Subcutaneous abdominal adipose tissue (tissue), 5 donors: ENCODE measurements at regions not wholly inside any gene's neighbourhood (a gene's known extent, or its start where the extent isn't known, plus 50 kb on each side); places are given as distances from the start of the nearest gene placed in this dataset.
"Not testable (repeated sequence)": the region's sequence is repeated elsewhere in the genome, so short reads cannot be mapped to it uniquely, and the experiment has no call there.

ENCODE experiments used
- H3K27ac ChIP-seq: one replicate; pipeline ENCODE4 v1.7.0; 2013; ENCODE audit warnings: low read depth, mild to moderate bottlenecking, inconsistent platforms, low read length, moderate library complexity
- H3K27me3 ChIP-seq, 5 donors: one replicate each; pipeline ENCODE4 v1.7.0; 2013; ENCODE audit warnings: low read length in 5 of 5, inconsistent platforms in 1 of 5; ENCODE audit not compliant: control insufficient read depth in 5 of 5, insufficient read depth in 4 of 5
- H3K36me3 ChIP-seq, 5 donors: one replicate each; pipeline ENCODE4 v1.7.0; 2013; ENCODE audit warnings: low read length in 5 of 5; ENCODE audit not compliant: control insufficient read depth in 5 of 5, insufficient read depth in 5 of 5
- H3K4me1 ChIP-seq, 5 donors: one replicate each; pipeline ENCODE4 v1.7.0; 2013; ENCODE audit warnings: low read length in 5 of 5, mild to moderate bottlenecking in 3 of 5, moderate library complexity in 1 of 5; ENCODE audit not compliant: control insufficient read depth in 5 of 5, insufficient read depth in 5 of 5
- H3K4me3 ChIP-seq, 5 donors: one replicate each; pipeline ENCODE4 v1.7.0; 2013; ENCODE audit warnings: low read length in 5 of 5, low read depth in 1 of 5
- H3K9ac ChIP-seq, 5 donors: one replicate each; pipeline ENCODE4 v1.7.0; 2013; ENCODE audit warnings: low read length in 5 of 5, mild to moderate bottlenecking in 4 of 5, moderate library complexity in 3 of 5
- H3K9me3 ChIP-seq, 5 donors: one replicate each; pipeline ENCODE4 v1.7.0; 2013; ENCODE audit warnings: low read length in 5 of 5; ENCODE audit not compliant: control insufficient read depth in 5 of 5
- donor health status: healthy.
- donor health status: healthy.
- donor health status: healthy.
- donor health status: healthy.
- donor health status: healthy.

GRCh38 chr5:92665506-92665905 is 915.5 kb downstream of the NR2F1-AS1 start:
- Histone ChIP-seq H3K9me3 (no peaks in the 10 kb centered on the region), H3K36me3 (no peaks in the 10 kb centered on the region), H3K4me1 (no peaks in the 10 kb centered on the region), H3K4me3 (no peak overlapping the region), H3K9ac (no peak overlapping the region), H3K27me3 (no peaks in the 10 kb centered on the region), H3K27ac (no peak overlapping the region)

DNA sequence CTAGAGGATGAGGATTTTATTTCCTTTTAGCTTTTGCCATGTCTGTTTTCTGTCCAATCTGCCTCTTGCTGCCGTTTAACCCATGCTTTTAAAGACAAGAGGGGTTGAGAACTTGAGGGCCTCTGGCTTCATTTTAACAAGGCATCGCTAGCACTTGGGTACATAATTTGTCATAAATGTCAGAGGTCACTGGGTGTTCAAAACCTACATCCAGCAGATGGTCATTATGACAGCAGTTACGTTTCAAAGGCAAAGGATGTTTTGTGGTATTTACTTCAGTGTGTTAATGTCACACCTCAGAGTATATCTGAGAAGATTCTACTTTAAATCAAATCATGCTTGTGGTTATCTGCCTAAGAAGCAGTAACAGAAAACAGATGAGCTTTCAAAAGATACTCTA is 918.3 kb downstream of the NR2F1-AS1 start:
- no peaks in the 10 kb centered on the region for H3K36me3 ChIP-seq
- H3K4me1 ChIP-seq = no peaks in the 10 kb centered on the region
- H3K9me3 ChIP-seq = no peaks in the 10 kb centered on the region
- no peaks in the 10 kb centered on the region for H3K27me3 ChIP-seq
- H3K4me3 ChIP-seq = no peak overlapping the region
- H3K9ac ChIP-seq = no peak overlapping the region
- H3K27ac ChIP-seq = no peak overlapping the region

DNA sequence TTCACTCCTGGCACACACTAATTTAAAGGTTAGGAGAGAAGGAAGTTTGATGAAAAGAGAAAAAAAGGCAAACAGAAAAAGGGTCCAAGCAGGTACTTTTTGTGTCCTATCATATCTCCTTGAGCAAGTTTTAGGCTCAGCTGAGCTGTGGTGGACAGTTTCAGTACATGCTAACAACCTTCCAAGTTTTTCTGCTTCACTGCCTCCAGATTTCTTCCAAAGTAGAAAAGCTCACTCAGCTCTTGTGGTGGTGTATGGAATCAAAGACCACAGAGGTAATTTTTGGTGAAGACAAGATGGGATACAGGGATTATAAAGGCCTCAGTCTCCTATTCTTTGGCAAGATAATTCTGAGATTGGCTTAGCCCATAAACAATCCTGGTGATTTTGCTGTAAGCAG is 921.8 kb downstream of the NR2F1-AS1 start:
- Histone ChIP-seq H3K9ac (no peak overlapping the region), H3K36me3 (no peaks in the 10 kb centered on the region), H3K9me3 (no peaks in the 10 kb centered on the region)

GRCh38 chr5:92654601-92655000 is 926.4 kb downstream of the NR2F1-AS1 start:
- not testable (repeated sequence) for H3K4me3 ChIP-seq, H3K36me3 ChIP-seq, H3K27me3 ChIP-seq, H3K27ac ChIP-seq, H3K4me1 ChIP-seq, H3K9ac ChIP-seq, H3K9me3 ChIP-seq

More for the DNA sequence above, 921.8 kb downstream of the NR2F1-AS1 start:
- no peak overlapping the region for H3K27ac ChIP-seq
- H3K4me1 ChIP-seq = no peaks in the 10 kb centered on the region
- no peak overlapping the region for H3K4me3 ChIP-seq
- no peaks in the 10 kb centered on the region for H3K27me3 ChIP-seq

DNA sequence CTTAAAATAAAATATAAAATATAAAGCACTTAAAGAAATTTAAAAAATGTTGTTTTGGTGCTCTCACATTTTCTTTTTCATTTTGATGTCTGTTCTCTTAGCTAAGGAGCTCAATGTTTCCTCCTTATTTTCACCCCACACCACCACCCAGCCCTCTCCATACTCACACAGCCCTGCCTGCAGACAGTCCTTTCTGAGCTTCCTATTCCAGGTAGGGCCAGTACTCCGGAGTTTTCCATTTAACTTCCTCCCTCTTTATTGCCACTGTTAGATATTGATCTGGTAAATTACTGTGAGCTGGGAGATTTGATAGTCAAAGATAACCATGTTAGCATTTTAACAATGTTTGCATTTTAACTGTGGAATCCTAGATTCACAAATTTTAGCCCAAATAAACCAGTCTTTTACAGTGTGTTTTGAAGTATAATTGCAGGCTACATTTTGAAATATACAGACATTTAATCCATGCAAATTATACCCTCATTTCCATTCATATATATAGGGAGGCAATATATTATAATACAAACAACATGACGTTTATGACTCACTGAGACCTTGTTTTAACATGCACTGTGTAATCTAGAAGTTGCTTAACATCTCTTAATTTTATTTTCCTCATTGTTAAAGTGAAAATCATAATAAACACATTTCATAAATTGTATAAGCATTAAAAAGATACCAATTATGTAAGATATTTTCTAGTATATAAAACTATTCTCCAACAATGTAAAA is 927.1 kb downstream of the NR2F1-AS1 start:
- H3K4me1 ChIP-seq = no peaks in the 10 kb centered on the region
- no peaks in the 10 kb centered on the region for H3K27me3 ChIP-seq
- H3K27ac ChIP-seq = no peak overlapping the region
- H3K36me3 ChIP-seq = no peaks in the 10 kb centered on the region
- H3K4me3 ChIP-seq = no peak overlapping the region
- H3K9ac ChIP-seq = no peak overlapping the region
- no peaks in the 10 kb centered on the region for H3K9me3 ChIP-seq

DNA sequence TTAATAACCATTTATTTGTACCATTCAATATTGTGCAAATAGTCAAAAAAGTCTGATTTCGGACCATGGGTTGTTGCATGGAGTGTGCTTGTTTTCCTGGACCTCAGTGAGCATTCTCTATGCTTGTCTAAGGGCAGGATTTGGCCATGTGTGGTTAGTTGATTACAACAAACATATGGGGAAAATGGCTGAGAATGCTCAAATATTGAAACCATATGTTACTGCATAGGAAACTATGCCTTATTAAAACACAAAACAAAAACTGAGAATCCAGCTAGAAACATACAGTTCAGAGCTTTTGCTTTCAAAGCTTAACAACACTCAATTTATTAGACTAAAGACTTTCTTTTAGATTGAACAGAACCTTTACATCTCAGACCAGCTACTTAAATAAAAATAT is 928.3 kb downstream of the NR2F1-AS1 start:
- H3K27ac ChIP-seq = no peak overlapping the region
- H3K4me1 ChIP-seq = no peaks in the 10 kb centered on the region
- H3K4me3 ChIP-seq = no peak overlapping the region
- no peak overlapping the region for H3K9ac ChIP-seq
- H3K36me3 ChIP-seq = no peaks in the 10 kb centered on the region
- H3K9me3 ChIP-seq = no peaks in the 10 kb centered on the region
- H3K27me3 ChIP-seq = no peaks in the 10 kb centered on the region

GRCh38 chr5:92644266-92644886 is 936.6 kb downstream of the NR2F1-AS1 start:
- Histone ChIP-seq H3K4me3 (no peak overlapping the region), H3K27me3 (no peaks in the 10 kb centered on the region), H3K9ac (no peak overlapping the region), H3K4me1 (peaks cover 0 to 18% (median 10%) of the 10 kb centered on the region in 5 donors), H3K9me3 (no peaks in the 10 kb centered on the region), H3K36me3 (no peaks in the 10 kb centered on the region), H3K27ac (no peak overlapping the region)

DNA sequence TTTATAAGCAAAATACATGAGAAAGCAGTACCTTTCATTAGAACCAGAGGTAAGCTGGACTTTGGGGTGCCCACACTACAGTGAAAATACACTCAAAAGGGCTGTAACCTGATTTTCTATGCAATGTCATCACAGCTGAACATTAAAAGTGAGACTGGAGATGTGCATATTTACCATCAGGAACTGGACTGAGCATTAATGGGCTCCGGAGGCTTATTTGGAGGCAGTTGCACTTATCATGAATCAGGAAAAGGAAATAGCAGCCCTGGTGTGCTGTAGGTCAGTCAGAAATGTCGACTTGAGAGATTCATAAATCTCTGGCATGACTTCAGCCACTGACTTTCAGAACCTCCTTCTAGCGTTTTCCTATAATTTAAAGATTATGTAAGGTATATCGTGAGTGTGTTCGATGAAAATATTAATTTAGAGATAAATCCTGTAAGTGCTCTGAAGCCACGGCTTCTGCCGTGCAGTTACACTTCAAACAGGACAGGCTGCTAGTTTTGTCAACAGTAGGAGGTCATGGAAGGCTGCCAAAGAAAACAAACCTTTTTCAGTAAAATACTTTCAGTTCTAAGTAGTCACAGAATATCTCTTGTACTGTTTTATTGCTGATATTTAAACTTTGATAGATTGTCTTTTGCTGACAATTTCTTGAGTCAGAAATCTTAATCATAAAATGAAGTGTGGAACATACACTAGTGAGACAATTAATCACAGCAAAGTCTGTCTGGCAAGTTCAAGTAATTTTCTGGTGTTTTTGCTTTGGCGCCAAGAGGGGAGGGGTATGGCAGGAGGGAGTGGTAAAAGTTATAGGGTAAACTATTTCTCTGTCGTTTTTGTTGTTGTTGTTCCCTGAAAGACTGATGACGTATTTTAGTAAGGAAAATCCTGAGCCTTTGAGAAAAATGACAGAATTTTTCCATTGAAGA is 939.7 kb downstream of the NR2F1-AS1 start:
- Histone ChIP-seq H3K36me3 (no peaks in the 10 kb centered on the region), H3K9ac (peak overlapping the region in 3 of 5 donors; percentile 12 to 68 (median 56)), H3K9me3 (no peaks in the 10 kb centered on the region), H3K27ac (peak overlapping the region; percentile 26), H3K4me3 (peak overlapping the region; percentile 33 to 65 (median 51)), H3K4me1 (peaks cover 0 to 18% (median 10%) of the 10 kb centered on the region in 5 donors), H3K27me3 (no peaks in the 10 kb centered on the region)

DNA sequence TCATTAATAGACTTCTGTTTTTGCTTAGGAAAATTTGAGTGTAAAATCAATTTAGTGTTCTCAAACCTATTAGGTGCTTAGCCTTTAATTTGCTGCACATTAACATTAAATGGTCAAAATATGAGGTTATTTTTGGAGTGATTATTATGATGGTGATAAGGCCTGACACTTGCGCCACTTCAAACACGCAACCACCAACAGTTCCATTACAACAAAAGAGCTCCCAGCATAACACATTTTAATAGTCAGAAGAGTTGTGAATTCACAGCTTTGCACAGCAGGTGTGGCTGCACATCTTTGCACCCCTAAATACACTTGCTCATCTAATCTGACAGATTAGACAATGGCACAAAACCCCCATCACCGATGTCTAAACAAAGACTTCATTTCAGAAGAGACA is 940.7 kb downstream of the NR2F1-AS1 start:
- no peaks in the 10 kb centered on the region for H3K27me3 ChIP-seq
- no peak overlapping the region for H3K27ac ChIP-seq
- H3K9me3 ChIP-seq = no peaks in the 10 kb centered on the region
- H3K9ac ChIP-seq = no peak overlapping the region
- no peaks in the 10 kb centered on the region for H3K36me3 ChIP-seq
- no peak overlapping the region for H3K4me3 ChIP-seq
- H3K4me1 ChIP-seq = peaks cover 0 to 18% (median 10%) of the 10 kb centered on the region in 5 donors

DNA sequence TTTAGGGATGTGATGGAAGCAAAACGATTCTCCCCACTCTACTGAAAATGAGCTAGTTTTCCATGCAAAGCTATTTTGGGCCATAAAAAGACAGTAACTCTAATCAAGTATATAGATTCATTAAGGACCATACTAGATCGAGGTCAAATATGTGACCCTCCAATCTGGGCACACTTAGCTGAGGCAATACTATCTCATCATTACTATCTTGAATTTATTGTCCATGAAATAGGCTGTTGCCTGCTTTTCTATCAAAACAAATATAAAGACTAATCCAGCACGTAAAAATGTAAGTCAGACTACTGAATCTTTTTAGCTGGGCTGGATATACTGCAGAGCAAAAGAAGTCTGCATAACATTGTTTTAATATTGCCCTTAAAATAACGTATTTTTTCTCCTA is 943.1 kb downstream of the NR2F1-AS1 start:
- Histone ChIP-seq H3K27me3 (no peaks in the 10 kb centered on the region), H3K9ac (no peak overlapping the region), H3K4me3 (no peak overlapping the region), H3K27ac (no peak overlapping the region), H3K36me3 (no peaks in the 10 kb centered on the region), H3K4me1 (peaks cover 0 to 14% (median 12%) of the 10 kb centered on the region in 5 donors), H3K9me3 (peaks cover 0 to 2% (median 0%) of the 10 kb centered on the region in 5 donors)
